ENCODE measurements at regions not wholly inside any gene's neighbourhood (a gene's known extent, or its start where the extent isn't known, plus 50 kb on each side); places are given as distances from the start of the nearest gene placed in this dataset.

GRCh38 chr12:77510985-77511384, 319.7 kb upstream of the NAV3 start:
- Histone ChIP-seq H3K27ac (ENCODE audit: insufficient read depth, low read length) (no peak overlapping the region), H3K4me3 (ENCODE audit: insufficient read depth, low read depth, low read length) (no peak overlapping the region), H3K79me1 (ENCODE audit: low read depth in 1 of 2, low read length in 2 of 2) (no peaks in the 10 kb centered on the region), H3K36me3 (ENCODE audit: control insufficient read depth, insufficient read depth, low read length) (no peaks in the 10 kb centered on the region), H2BK120ac (ENCODE audit: low read depth, low read length) (no peak overlapping the region), H4K91ac (ENCODE audit: insufficient read depth, low read depth, low read length) (no peak overlapping the region), H2BK20ac (ENCODE audit: low read depth, low read length) (no peak overlapping the region), H3K4me2 (ENCODE audit: low read depth, low read length) (no peak overlapping the region), H2AK5ac (ENCODE audit: low read depth, low read length) (no peak overlapping the region), H4K20me1 (ENCODE audit: insufficient read depth, low read length) (no peaks in the 10 kb centered on the region), H3K9me1 (ENCODE audit: insufficient read depth, low read length) (no peaks in the 10 kb centered on the region), H4K8ac (ENCODE audit: low read depth in 2 of 2, low read length in 2 of 2) (no peak overlapping the region), H4K5ac (ENCODE audit: low read depth, low read length) (no peak overlapping the region), H2BK5ac (ENCODE audit: low read depth, low read length, poor library complexity, severe bottlenecking) (no peak overlapping the region), H3K18ac (ENCODE audit: low read depth, low read length) (no peak overlapping the region), H3K23ac (ENCODE audit: low read depth, low read length) (no peak overlapping the region), H3K27me3 (ENCODE audit: control insufficient read depth, insufficient read depth, low read length) (no peaks in the 10 kb centered on the region; the same call in 1 of the 2 replicates), H3K9me3 (ENCODE audit: control insufficient read depth, insufficient read depth, low read length) (no peaks in the 10 kb centered on the region), H2AK9ac (replicated peaks; ENCODE audit: low read depth, low read length, poor library complexity) (no peak overlapping the region), H2AFZ (replicated peaks; ENCODE audit: low read length, poor library complexity) (no peak overlapping the region), H2BK15ac (ENCODE audit: low read depth, low read length) (no peak overlapping the region), H3K9ac (ENCODE audit: low read depth, low read length) (no peak overlapping the region), H3K4ac (ENCODE audit: low read depth, low read length) (no peak overlapping the region), H3K4me1 (ENCODE audit: control insufficient read depth, insufficient read depth, low read length) (no peaks in the 10 kb centered on the region), H3K14ac (replicated peaks; ENCODE audit: low read depth, low read length) (no peak overlapping the region), H3K56ac (ENCODE audit: extremely low read depth, insufficient read depth, low read length) (no peak overlapping the region)
- dilution Hi-C loops (cut with HindIII; ENCODE audit: low sequenced_read_pairs, unreplicated experiment) = no loop called here
- in situ Hi-C loops (cut with MboI; ENCODE audit: low sequenced_read_pairs) = no loop called here
- TF ChIP-seq RAD21 (IDR thresholded peaks at IDR 0.05; ENCODE audit: low read length) (no peak), MAFK (IDR thresholded peaks at IDR 0.05; ENCODE audit: low read depth, low read length) (no peak), CTCF (conservative IDR thresholded peaks at IDR 0.05; ENCODE audit: low read depth, low read length) (no peak), CEBPB (IDR thresholded peaks at IDR 0.05; ENCODE audit: low read depth, low read length) (no peak), NFE2L2 (IDR thresholded peaks at IDR 0.05; ENCODE audit: low read depth, low read length) (no peak), ELK1 (IDR thresholded peaks at IDR 0.05; ENCODE audit: borderline replicate concordance, low read depth, low read length) (no peak), BHLHE40 (IDR thresholded peaks at IDR 0.05; ENCODE audit: low read depth, low read length) (no peak), FOS (IDR thresholded peaks at IDR 0.05; ENCODE audit: low read depth, low read length) (no peak), RCOR1 (IDR thresholded peaks at IDR 0.05; ENCODE audit: insufficient replicate concordance, low read length) (no peak), RFX5 (IDR thresholded peaks at IDR 0.05; ENCODE audit: low read depth, low read length) (no peak)
- CTCF ChIA-PET = no interaction called here
- no CpG with 5 or more reads among the region's 1 CpG for WGBS, 2 experiments (ENCODE audit: extremely low coverage in 2 of 2, insufficient read length in 1 of 2)
- POLR2A ChIA-PET (ENCODE audit: unreplicated experiment) = no interaction called here
- no TSS peak for BruUV-seq (replicated peaks)
- DNase-seq (no peak), ATAC-seq (ENCODE audit: low read depth) (no peak)
- intact Hi-C loops (cut with micrococcal nuclease) = no loop called here

Measured in IMR-90 (cell line).